GM23248 (cell line): ENCODE measurements at regions not wholly inside any gene's neighbourhood (a gene's known extent, or its start where the extent isn't known, plus 50 kb on each side); places are given as distances from the start of the nearest gene placed in this dataset.
A peak's percentile ranks its signal among the peaks of the same experiment; 100 is the strongest.

Experiments used
- DNase-seq: peaks from one replicate; pipeline ENCODE4 v3.0.0-alpha.2; 2015
- H2AFZ ChIP-seq: fragments of 200-600 bp; sonication (generic); 2 replicates; pipeline ENCODE4 v1.6.1; 2016; ENCODE audit warnings: antibody characterized with exemption
- H3F3A ChIP-seq: fragments of 200-600 bp; sonication (generic); 2 replicates; pipeline ENCODE4 v1.6.1; 2016; ENCODE audit warnings: mild to moderate bottlenecking, antibody characterized with exemption, mixed run types; ENCODE audit not compliant: insufficient read depth
- H3K27ac ChIP-seq: fragments of 200-600 bp; sonication (generic); 2 replicates; pipeline ENCODE4 v1.5.1; 2016; ENCODE audit warnings: mild to moderate bottlenecking
- H3K27me3 ChIP-seq: fragments of 200-600 bp; sonication (generic); replicated peaks from 2 replicates; pipeline ENCODE4 v1.6.1; 2016; ENCODE audit warnings: mild to moderate bottlenecking; ENCODE audit not compliant: insufficient read depth
- H3K36me3 ChIP-seq: fragments of 200-600 bp; sonication (generic); 2 replicates; pipeline ENCODE4 v1.6.1; 2016; ENCODE audit warnings: low read depth, mild to moderate bottlenecking
- H3K4me1 ChIP-seq: fragments of 200-600 bp; sonication (generic); 2 replicates; pipeline ENCODE4 v1.6.1; 2016; ENCODE audit warnings: mild to moderate bottlenecking; ENCODE audit not compliant: insufficient read depth
- H3K4me2 ChIP-seq: fragments of 200-600 bp; sonication (generic); one replicate; pipeline ENCODE4 v1.6.1; 2016; ENCODE audit warnings: mild to moderate bottlenecking; ENCODE audit not compliant: unreplicated experiment
- H3K4me3 ChIP-seq: fragments of 200-600 bp; sonication (generic); 2 replicates; pipeline ENCODE4 v1.5.1; 2016; ENCODE audit warnings: mild to moderate bottlenecking
- H3K79me2 ChIP-seq: fragments of 200-600 bp; sonication (generic); 2 replicates; pipeline ENCODE4 v1.6.1; 2016; ENCODE audit warnings: mild to moderate bottlenecking; ENCODE audit not compliant: insufficient read depth
- H3K9ac ChIP-seq: fragments of 200-600 bp; sonication (generic); 2 replicates; pipeline ENCODE4 v1.6.1; 2016; ENCODE audit warnings: mild to moderate bottlenecking
- H3K9me2 ChIP-seq: fragments of 200-600 bp; sonication (generic); 2 replicates; pipeline ENCODE4 v1.6.1; 2016; ENCODE audit warnings: mixed run types, mild to moderate bottlenecking, moderate library complexity; ENCODE audit not compliant: insufficient read depth
- H3K9me3 ChIP-seq: fragments of 200-600 bp; sonication (generic); one replicate; pipeline ENCODE4 v1.6.1; 2017; ENCODE audit warnings: low read depth
- H4K20me1 ChIP-seq: fragments of 200-600 bp; sonication (generic); 2 replicates; pipeline ENCODE4 v1.6.0; 2016; ENCODE audit not compliant: insufficient read depth
- EZH2 ChIP-seq: fragments of 200-600 bp; sonication (generic); IDR thresholded peaks from 2 replicates; pipeline ENCODE4 v1.6.1; 2018; ENCODE audit warnings: antibody characterized with exemption, mild to moderate bottlenecking; ENCODE audit not compliant: insufficient read depth, poor library complexity, severe bottlenecking
- EZH2phosphoT487 ChIP-seq: fragments of 200-600 bp; sonication (generic); IDR thresholded peaks from 2 replicates; pipeline ENCODE4 v1.6.1; 2018; ENCODE audit warnings: antibody characterized with exemption, moderate library complexity, mild to moderate bottlenecking, low read depth; ENCODE audit not compliant: insufficient read depth
- WGBS, 2 experiments: methylation state at CpG; one replicate each; pipeline ENCODE4 v1.1.6; 2015 to 2017; ENCODE audit warnings: low lambda C conversion rate in 2 of 2, low coverage in 1 of 2; ENCODE audit errors: missing lambda C conversion rate in 2 of 2; 5-methylcytosine and 5-hydroxymethylcytosine counted together
- in situ Hi-C: fragments of 300-500 bp; cut with MboI; formaldehyde crosslinking; loops from 2 replicates; pipeline ENCODE4 v1.15.0; 2020

- TF ChIP-seq EZH2 = no peak
- TF ChIP-seq EZH2phosphoT487 = no peak
- Histone ChIP-seq H3K36me3 (no peaks in the 10 kb centered on the region), H3K4me2 (no peak overlapping the region), H3K27ac (no peak overlapping the region), H3K4me3 (no peak overlapping the region), H3K9me3 (no peaks in the 10 kb centered on the region), H4K20me1 (no peaks in the 10 kb centered on the region), H3F3A (no peaks in the 10 kb centered on the region), H2AFZ (no peak overlapping the region), H3K27me3 (0 out of 2 replicates have a peak, but pooled peaks cover 11% of the 10 kb centered on the region), H3K4me1 (no peaks in the 10 kb centered on the region), H3K79me2 (no peaks in the 10 kb centered on the region), H3K9ac (no peak overlapping the region), H3K9me2 (no peaks in the 10 kb centered on the region)
- 17 to 20% methylated on average over 4 of the region's 4 CpGs for WGBS, 2 experiments
- no peak for DNase-seq
- in situ Hi-C loops = no loop called here
Observed at GRCh38 chr16:51674615-51675014, 523.5 kb upstream of the SALL1 start.

DNA sequence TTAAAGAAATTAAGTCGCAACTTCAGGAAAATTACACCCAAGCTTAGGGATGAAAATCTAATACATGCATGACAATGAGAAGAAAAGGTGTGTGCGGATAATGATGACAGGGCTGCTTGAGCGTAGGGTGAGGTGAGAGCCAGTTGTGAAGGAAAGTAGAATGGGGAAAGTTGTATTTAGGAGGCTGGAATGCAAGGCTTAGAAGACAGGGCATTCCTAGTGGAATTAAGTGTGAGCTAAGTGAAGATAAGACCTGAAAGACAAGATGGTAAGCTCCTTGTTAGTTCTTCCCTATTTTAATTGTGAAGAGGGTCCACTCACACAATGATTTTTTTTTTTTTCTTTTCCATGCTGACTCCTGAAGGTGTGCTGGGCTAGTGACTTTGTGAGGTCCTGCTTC is 519.5 kb upstream of the SALL1 start:
- in situ Hi-C loops = no loop called here
- no peak for DNase-seq
- Histone ChIP-seq H3K9me3 (no peaks in the 10 kb centered on the region), H3K79me2 (no peaks in the 10 kb centered on the region), H3K4me3 (no peak overlapping the region), H4K20me1 (no peaks in the 10 kb centered on the region), H2AFZ (no peak overlapping the region), H3K36me3 (no peaks in the 10 kb centered on the region), H3K4me2 (no peak overlapping the region), H3K9ac (no peak overlapping the region), H3K27ac (no peak overlapping the region), H3F3A (no peaks in the 10 kb centered on the region), H3K4me1 (peaks cover 13% of the 10 kb centered on the region), H3K9me2 (no peaks in the 10 kb centered on the region), H3K27me3 (0 out of 2 replicates have a peak, but pooled peaks cover under 1% of the 10 kb centered on the region)
- TF ChIP-seq EZH2phosphoT487 = no peak
- no peak for TF ChIP-seq EZH2
- WGBS, 2 experiments = 79 to 81% methylated on average over 3 of the region's 3 CpGs

DNA sequence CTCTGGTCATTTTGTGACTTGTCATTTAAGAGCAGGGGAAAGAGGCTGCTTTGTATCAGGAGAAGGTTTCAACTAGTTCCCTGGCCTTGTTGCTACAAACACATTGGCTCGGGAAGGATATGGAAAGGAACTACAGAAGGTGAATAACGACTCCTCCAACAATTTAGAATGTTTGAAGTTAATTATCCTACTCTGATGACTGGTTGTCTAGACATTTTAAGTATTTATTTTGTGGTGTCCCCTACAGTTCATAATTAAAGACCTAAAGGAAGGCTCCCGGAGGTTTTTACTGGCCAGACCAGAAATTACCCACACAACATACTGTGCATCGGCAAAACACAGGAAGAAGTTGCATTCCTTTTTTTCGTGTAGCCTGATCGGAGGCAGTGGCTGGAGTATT is 515.8 kb upstream of the SALL1 start:
- Histone ChIP-seq H3K9ac (no peak overlapping the region), H3K4me2 (peak overlapping the region; percentile 38), H3F3A (no peaks in the 10 kb centered on the region), H3K4me3 (no peak overlapping the region), H4K20me1 (no peaks in the 10 kb centered on the region), H3K9me2 (no peaks in the 10 kb centered on the region), H3K4me1 (peaks cover 22% of the 10 kb centered on the region), H3K27me3 (no peaks in the 10 kb centered on the region), H3K27ac (no peak overlapping the region), H3K79me2 (no peaks in the 10 kb centered on the region), H2AFZ (peak overlapping the region; percentile 69), H3K36me3 (no peaks in the 10 kb centered on the region), H3K9me3 (no peaks in the 10 kb centered on the region)
- in situ Hi-C loops = no loop called here
- peak; percentile 23 for DNase-seq
- no peak for TF ChIP-seq EZH2
- no peak for TF ChIP-seq EZH2phosphoT487
- 11 to 23% methylated on average over 6 of the region's 6 CpGs for WGBS, 2 experiments

- no peaks in the 10 kb centered on the region for H3K36me3 ChIP-seq
- H3F3A ChIP-seq = no peaks in the 10 kb centered on the region
- H3K9me3 ChIP-seq = no peaks in the 10 kb centered on the region
- H3K79me2 ChIP-seq = no peaks in the 10 kb centered on the region
- peaks cover 22% of the 10 kb centered on the region for H3K4me1 ChIP-seq
- no peaks in the 10 kb centered on the region for H3K27me3 ChIP-seq
- no peak overlapping the region for H3K27ac ChIP-seq
- no peak overlapping the region for H2AFZ ChIP-seq
- DNase-seq = peak; percentile 21
- H3K4me3 ChIP-seq = no peak overlapping the region
- WGBS, 2 experiments = 84 to 88% methylated on average over 6 of the region's 6 CpGs
- H3K9ac ChIP-seq = no peak overlapping the region
- in situ Hi-C loops = no loop called here
- TF ChIP-seq EZH2 (no peak), EZH2phosphoT487 (no peak)
- H4K20me1 ChIP-seq = no peaks in the 10 kb centered on the region
- H3K9me2 ChIP-seq = no peaks in the 10 kb centered on the region
- no peak overlapping the region for H3K4me2 ChIP-seq
Observed at GRCh38 chr16:51666074-51666473, 515.0 kb upstream of the SALL1 start.

GRCh38 chr16:51665436-51665998 is 514.4 kb upstream of the SALL1 start:
- H3K9me2 ChIP-seq = no peaks in the 10 kb centered on the region
- no peaks in the 10 kb centered on the region for H4K20me1 ChIP-seq
- no peak overlapping the region for H3K27ac ChIP-seq
- no peaks in the 10 kb centered on the region for H3K9me3 ChIP-seq
- no peaks in the 10 kb centered on the region for H3K36me3 ChIP-seq
- no peak overlapping the region for H3K4me3 ChIP-seq
- H3F3A ChIP-seq = no peaks in the 10 kb centered on the region
- no peak for DNase-seq
- H3K4me1 ChIP-seq = peaks cover 22% of the 10 kb centered on the region
- no peak overlapping the region for H3K4me2 ChIP-seq
- no peak overlapping the region for H3K9ac ChIP-seq
- WGBS, 2 experiments = 84 to 90% methylated on average over 7 of the region's 7 CpGs
- in situ Hi-C loops = no loop called here
- TF ChIP-seq EZH2 (no peak), EZH2phosphoT487 (no peak)
- H3K79me2 ChIP-seq = no peaks in the 10 kb centered on the region
- H2AFZ ChIP-seq = no peak overlapping the region
- no peaks in the 10 kb centered on the region for H3K27me3 ChIP-seq
